ENCODE measurements at regions not wholly inside any gene's neighbourhood (a gene's known extent, or its start where the extent isn't known, plus 50 kb on each side); places are given as distances from the start of the nearest gene placed in this dataset.

GRCh38 chr5:115348175-115348574, 51.7 kb upstream of the CCDC112 start:
- TF ChIP-seq, protein P1, sequence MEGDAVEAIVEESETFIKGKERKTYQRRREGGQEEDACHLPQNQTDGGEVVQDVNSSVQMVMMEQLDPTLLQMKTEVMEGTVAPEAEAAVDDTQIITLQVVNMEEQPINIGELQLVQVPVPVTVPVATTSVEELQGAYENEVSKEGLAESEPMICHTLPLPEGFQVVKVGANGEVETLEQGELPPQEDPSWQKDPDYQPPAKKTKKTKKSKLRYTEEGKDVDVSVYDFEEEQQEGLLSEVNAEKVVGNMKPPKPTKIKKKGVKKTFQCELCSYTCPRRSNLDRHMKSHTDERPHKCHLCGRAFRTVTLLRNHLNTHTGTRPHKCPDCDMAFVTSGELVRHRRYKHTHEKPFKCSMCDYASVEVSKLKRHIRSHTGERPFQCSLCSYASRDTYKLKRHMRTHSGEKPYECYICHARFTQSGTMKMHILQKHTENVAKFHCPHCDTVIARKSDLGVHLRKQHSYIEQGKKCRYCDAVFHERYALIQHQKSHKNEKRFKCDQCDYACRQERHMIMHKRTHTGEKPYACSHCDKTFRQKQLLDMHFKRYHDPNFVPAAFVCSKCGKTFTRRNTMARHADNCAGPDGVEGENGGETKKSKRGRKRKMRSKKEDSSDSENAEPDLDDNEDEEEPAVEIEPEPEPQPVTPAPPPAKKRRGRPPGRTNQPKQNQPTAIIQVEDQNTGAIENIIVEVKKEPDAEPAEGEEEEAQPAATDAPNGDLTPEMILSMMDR (conservative IDR thresholded peaks at IDR 0.05 in 1 of 2, IDR thresholded peaks at IDR 0.05 in 1 of 2; ENCODE audit: extremely low read depth in 1 of 2, insufficient read depth in 1 of 2, low read depth in 1 of 2, low read length in 2 of 2) = no peak
- no peak for TF ChIP-seq EZH2 (IDR thresholded peaks at IDR 0.05; ENCODE audit: borderline replicate concordance, low read length)

Measured in mammary epithelial cell (primary cell).